HAP-1 (cell line): ENCODE measurements at regions not wholly inside any gene's neighbourhood (a gene's known extent, or its start where the extent isn't known, plus 50 kb on each side); places are given as distances from the start of the nearest gene placed in this dataset.
A peak's percentile ranks its signal among the peaks of the same experiment; 100 is the strongest.

ENCODE experiments used
- DNase-seq, 2 experiments: peaks; one replicate each; pipeline ENCODE4 v3.0.0-alpha.2; 2016 to 2020; ENCODE audit warnings: low spot score in 2 of 2
- H3K27me3 ChIP-seq: fragments of 250-450 bp; sonication (Bioruptor Pico); 2 replicates; pipeline ENCODE4 v1.5.1; 2020; ENCODE audit warnings: low read depth, mild to moderate bottlenecking, moderate library complexity
- H3K36me3 ChIP-seq: fragments of 250-450 bp; sonication (Bioruptor Pico); replicated peaks from 2 replicates; pipeline ENCODE4 v1.5.1; 2020; ENCODE audit warnings: mild to moderate bottlenecking
- H3K4me1 ChIP-seq: fragments of 250-450 bp; sonication (Bioruptor Pico); 2 replicates; pipeline ENCODE4 v1.5.1; 2020; ENCODE audit warnings: mild to moderate bottlenecking
- H3K4me3 ChIP-seq: fragments of 250-450 bp; sonication (Bioruptor Pico); 2 replicates; pipeline ENCODE4 v1.5.1; 2020; ENCODE audit warnings: mild to moderate bottlenecking, moderate library complexity
- H3K9me3 ChIP-seq: fragments of 250-450 bp; sonication (Bioruptor Pico); 2 replicates; pipeline ENCODE4 v1.5.1; 2020; ENCODE audit warnings: mild to moderate bottlenecking, moderate library complexity
- in situ Hi-C: fragments of 300-500 bp; cut with MboI; formaldehyde crosslinking; loops from 3 replicates; pipeline ENCODE4 v1.14.3; 2020; ENCODE audit warnings: low sequenced_read_pairs, inconsistent platforms, mixed read lengths

DNA sequence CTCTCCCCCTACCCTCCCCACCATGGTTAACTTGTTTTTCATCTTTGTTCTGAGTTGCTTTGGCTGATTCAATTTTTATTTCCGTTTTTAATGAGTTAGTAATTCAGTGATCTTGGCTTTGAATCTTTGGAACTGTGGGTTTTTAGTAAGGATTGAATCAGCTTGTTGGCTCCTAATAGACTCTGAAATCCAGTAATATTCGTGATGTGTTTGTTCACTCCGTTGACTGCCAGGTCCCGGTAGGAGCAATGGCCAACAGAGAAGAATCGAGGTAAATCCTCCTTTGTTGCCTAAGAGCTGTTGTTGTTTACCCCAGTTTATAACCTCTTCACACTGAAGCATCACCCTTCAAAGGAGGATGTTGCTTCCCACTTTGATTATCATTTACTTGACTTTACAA lies 92.7 kb downstream of the PCSK1 start:
- no peaks in the 10 kb centered on the region for H3K9me3 ChIP-seq
- H3K4me3 ChIP-seq, result no peak overlapping the region
- H3K27me3 ChIP-seq, result peaks cover 13% of the 10 kb centered on the region
- in situ Hi-C loops, result loop anchor here (10.0 kb wide), 1 partner anchor 264 kb away; no protein-coding TSS in a partner anchor
- H3K36me3 ChIP-seq, result no peaks in the 10 kb centered on the region
- peaks cover 2% of the 10 kb centered on the region; the same call in 1 of the 2 replicates for H3K4me1 ChIP-seq
- DNase-seq, result no peak

DNA sequence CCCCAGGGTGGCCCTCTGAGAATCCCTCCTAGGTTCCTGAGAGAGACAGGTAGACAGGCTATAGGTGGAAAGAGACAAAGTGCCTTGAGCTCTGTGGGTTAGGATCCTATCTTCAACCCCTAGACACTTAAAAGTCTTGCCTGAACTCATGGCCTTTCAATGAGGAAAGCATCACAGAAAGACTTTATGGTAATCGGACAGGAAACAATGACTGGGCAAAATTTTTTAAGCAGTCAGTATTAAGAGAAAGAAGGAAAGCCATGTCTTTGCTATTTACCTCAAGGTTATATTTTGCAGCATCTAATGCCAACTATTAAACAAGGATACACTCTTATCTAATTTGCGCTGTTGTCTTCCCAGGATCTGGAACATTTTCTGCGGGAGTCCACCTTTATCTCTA lies 93.2 kb downstream of the PCSK1 start:
- Histone ChIP-seq H3K4me1 (peaks cover 2% of the 10 kb centered on the region; the same call in 1 of the 2 replicates), H3K36me3 (no peaks in the 10 kb centered on the region), H3K27me3 (peaks cover 13% of the 10 kb centered on the region), H3K4me3 (no peak overlapping the region), H3K9me3 (no peaks in the 10 kb centered on the region)
- in situ Hi-C loops, result loop anchor here (5.0 to 10.0 kb wide), 2 partner anchors 265 to 483 kb away; no protein-coding TSS in a partner anchor
- no peak for DNase-seq

DNA sequence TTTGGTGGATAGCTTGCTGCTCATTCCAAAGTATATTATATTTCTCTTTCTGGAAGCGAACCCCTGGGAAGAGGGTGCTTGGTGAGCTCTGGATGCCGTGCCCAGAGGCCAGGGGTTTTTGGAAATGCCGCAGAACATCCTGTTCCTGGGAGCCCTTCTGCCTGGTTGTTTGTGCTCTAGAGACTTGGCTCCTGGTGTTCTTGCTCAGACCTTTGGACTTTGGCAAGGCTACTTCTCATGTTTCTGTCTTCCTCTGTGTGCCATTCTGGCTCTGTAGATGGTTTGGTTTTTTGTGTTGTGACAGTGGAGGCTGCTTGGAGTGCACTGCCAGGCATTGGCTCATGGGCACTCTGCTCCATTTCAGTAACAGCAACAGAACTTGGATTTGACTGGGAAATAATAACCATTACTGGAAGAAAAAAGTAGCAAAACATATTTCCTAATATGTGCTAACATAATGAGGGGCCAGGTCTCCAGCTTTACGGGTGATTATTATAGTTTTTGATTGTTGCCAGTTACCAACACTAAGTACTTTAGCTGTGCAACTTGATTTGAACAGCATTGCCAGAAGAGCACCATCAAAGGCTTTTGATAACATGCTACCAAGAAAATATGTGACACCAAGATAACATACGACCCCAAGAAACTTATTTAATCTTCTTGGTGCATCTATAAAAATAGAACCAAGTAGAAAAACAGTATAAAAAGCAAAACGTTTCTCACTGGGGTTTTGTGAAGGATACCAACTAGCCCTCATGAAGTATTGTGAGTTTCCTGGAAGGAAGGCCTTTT lies 94.2 kb downstream of the PCSK1 start:
- Histone ChIP-seq H3K36me3 (no peaks in the 10 kb centered on the region), H3K9me3 (no peaks in the 10 kb centered on the region), H3K27me3 (peaks cover 7% of the 10 kb centered on the region; the same call in 1 of the 2 replicates), H3K4me1 (peaks cover 2% of the 10 kb centered on the region; the same call in 1 of the 2 replicates), H3K4me3 (no peak overlapping the region)
- in situ Hi-C loops, result loop anchor here (5.0 kb wide), 1 partner anchor 482 kb away; no protein-coding TSS in a partner anchor
- no peak for DNase-seq

DNA sequence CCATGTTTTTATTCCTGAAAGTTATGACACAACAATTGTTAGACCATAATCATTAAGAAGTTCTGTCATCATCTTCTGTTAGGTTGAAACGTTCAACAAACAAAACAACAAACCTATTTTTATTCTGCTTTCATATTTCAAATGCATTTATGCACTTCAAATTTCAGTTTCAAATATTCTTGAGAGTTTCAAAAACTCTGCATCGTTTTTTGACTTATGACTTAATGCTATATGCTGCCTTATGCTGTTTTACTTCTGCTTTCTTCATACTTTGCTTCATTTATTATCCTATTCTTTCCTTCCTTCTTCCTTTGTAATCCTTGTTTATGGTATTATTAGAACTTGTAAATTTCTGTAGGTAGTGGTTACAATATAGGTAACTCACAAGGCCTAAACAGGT lies 95.0 kb downstream of the PCSK1 start:
- Histone ChIP-seq H3K4me1 (peaks cover 2% of the 10 kb centered on the region; the same call in 1 of the 2 replicates), H3K36me3 (no peaks in the 10 kb centered on the region), H3K4me3 (no peak overlapping the region), H3K27me3 (peaks cover 7% of the 10 kb centered on the region; the same call in 1 of the 2 replicates), H3K9me3 (no peaks in the 10 kb centered on the region)
- in situ Hi-C loops, result loop anchor here (5.0 kb wide), 1 partner anchor 481 kb away; no protein-coding TSS in a partner anchor
- DNase-seq, result no peak

DNA sequence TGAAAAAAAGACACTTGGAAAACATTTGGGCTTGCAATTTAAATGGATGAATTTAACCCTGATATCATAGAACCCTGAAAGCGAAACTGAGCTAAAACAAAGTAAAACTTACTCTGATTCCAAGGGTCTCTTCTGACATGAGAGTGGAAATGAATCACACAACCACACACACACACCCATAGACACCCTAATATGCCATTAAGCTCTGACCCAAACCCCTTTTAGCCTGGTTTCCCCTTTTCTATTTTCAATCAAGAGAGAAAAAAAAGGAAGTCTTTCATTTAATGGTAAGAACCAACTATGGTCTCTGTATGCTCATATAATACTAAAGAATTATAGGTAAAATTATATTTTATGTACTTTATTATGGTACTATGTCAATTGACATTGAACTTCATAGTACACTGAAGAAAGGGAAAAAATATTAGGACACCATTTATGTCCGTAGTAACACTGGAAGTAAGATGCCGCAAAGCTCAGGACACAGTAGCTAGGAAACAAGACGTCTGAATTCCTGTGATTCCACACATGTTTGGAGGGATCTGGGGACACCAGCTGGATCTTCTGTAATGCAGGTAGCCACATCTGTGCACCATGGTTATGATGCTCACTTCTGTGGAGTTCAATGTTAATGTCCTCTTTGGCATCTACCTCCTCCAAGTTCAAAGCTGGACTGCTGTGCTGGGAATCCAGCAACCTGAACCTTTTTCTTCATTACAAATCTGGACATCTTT lies 95.8 kb downstream of the PCSK1 start:
- no peak for DNase-seq
- no peaks in the 10 kb centered on the region for H3K36me3 ChIP-seq
- in situ Hi-C loops, result loop anchor here (5.0 kb wide), 1 partner anchor 480 kb away; no protein-coding TSS in a partner anchor
- H3K4me1 ChIP-seq, result peaks cover 2% of the 10 kb centered on the region; the same call in 1 of the 2 replicates
- H3K4me3 ChIP-seq, result no peak overlapping the region
- H3K9me3 ChIP-seq, result no peaks in the 10 kb centered on the region
- H3K27me3 ChIP-seq, result peaks cover 7% of the 10 kb centered on the region; the same call in 1 of the 2 replicates

DNA sequence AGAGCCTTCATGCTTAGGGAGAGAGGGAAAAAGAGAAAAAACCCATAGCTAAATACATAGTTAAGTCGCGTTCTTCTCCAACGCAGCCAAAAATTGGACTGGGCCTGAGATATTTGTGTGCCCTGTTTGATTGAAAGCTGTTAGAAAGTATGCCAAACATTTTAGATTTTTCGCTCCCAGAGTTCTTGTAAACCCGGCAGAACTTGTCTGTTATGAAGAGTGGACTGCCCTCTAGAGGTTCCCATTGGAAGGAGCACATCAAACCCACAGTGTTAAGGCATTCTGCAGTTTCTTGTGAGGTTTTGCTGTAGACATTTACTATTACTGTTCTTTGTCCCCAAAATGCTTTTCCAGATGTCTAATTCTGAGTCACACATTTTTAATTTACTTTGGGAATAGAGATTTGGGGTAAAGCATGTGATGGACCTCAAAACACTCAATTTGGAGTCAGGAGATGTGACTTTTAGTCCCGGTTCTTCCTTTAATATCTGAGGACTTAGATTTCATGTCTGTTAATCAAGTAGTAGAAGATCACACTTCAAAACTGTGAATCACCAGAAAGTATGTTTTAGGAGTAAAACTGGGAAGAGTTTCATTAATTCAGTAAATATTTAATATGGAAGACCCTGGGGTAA lies 96.6 kb downstream of the PCSK1 start:
- Histone ChIP-seq H3K36me3 (no peaks in the 10 kb centered on the region), H3K9me3 (no peaks in the 10 kb centered on the region), H3K27me3 (peaks cover 7% of the 10 kb centered on the region; the same call in 1 of the 2 replicates), H3K4me1 (peaks cover 2% of the 10 kb centered on the region; the same call in 1 of the 2 replicates), H3K4me3 (no peak overlapping the region)
- in situ Hi-C loops, result loop anchor here (5.0 kb wide), 1 partner anchor 479 kb away; no protein-coding TSS in a partner anchor
- peak; percentile 75 to 82 for DNase-seq

DNA sequence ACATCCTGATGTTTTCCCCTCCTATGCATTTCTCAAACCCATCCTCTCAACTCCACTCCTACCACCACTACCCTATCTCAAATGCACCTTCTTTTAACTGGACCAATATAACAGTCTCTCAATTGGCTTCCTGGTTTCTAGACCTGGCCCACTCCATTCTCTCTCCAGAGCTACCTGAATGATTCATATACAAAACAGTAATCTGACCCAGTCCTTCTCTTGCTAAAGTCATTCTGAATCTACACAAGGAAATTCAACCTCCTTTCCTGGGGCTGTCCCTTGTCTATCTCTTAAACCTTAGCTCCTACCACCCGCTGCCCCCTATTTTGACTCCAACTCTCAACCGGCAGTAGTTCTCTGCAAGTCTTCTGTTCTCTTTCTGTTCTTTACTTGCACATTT lies 97.2 kb downstream of the PCSK1 start:
- Histone ChIP-seq H3K9me3 (no peaks in the 10 kb centered on the region), H3K27me3 (peaks cover 7% of the 10 kb centered on the region; the same call in 1 of the 2 replicates), H3K4me1 (no peaks in the 10 kb centered on the region), H3K4me3 (no peak overlapping the region), H3K36me3 (no peaks in the 10 kb centered on the region)
- DNase-seq, result no peak
- in situ Hi-C loops, result loop anchor here (5.0 kb wide), 1 partner anchor 479 kb away; no protein-coding TSS in a partner anchor

DNA sequence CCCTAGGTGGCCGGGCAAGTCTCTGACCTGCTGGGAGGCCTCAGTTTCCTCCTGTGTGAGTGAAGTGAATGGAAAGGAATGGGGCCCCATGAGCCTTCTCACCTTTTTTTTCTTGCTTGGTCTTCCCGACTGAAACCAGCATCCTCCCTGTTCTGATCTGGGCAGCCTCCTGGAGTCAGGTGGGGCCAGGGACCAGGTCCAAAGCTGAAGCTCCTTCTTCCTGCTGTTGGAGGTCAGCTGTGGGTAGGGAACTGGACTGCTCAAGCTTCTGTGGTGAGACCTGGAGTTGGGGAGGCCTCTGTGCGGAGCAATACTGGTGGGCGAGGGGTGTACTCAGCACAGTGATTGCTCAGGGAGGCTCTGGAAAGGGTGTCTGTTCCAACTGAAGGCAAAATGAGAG lies 99.7 kb downstream of the PCSK1 start:
- Histone ChIP-seq H3K36me3 (no peaks in the 10 kb centered on the region), H3K9me3 (no peaks in the 10 kb centered on the region), H3K4me3 (no peak overlapping the region), H3K4me1 (no peaks in the 10 kb centered on the region), H3K27me3 (peaks cover 7% of the 10 kb centered on the region; the same call in 1 of the 2 replicates)
- in situ Hi-C loops, result no loop called here
- DNase-seq, result no peak

DNA sequence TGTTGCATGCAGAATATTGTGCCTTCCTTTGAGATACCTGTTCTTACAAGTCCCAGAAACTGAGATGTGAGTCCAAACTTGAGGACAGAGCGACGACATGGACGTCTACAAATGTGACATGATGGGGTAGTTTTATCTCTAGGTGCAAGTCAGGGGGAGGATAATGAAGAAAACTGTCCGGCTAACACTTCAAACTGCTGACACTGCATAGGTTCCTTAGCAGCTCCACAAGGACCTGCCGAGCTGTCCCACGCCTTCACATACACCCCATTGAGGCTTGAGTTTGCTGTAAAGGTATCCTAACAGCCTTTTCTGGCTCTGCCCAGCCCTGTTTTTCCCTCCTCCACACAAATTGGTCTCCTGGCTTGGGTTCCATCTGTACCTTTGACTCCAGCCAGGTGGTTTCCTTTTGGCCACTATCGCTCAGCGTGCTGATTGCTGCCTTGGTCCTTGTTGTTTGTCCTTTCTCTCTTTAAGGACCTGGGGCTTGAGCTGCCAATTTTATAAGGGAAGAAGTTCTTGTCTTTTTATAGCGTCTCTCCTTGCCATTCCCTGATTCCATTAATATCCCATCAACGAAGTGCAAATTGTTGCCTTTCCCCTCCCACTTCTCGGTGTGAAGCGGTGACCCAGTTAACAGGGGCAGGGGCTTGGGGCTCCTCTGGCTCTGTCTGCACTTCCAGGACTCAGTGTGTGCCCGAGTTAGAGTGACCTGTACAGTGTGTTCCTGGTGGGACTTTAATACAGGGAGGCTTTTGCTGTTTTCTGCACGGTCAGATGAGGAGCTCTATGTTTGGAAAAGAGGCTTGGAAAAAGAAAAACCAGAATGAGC lies 100.3 kb downstream of the PCSK1 start:
- DNase-seq, result no peak
- no peaks in the 10 kb centered on the region for H3K9me3 ChIP-seq
- H3K27me3 ChIP-seq, result peaks cover 4% of the 10 kb centered on the region; the same call in 1 of the 2 replicates
- H3K4me1 ChIP-seq, result no peaks in the 10 kb centered on the region
- H3K36me3 ChIP-seq, result no peaks in the 10 kb centered on the region
- in situ Hi-C loops, result no loop called here
- no peak overlapping the region for H3K4me3 ChIP-seq

DNA sequence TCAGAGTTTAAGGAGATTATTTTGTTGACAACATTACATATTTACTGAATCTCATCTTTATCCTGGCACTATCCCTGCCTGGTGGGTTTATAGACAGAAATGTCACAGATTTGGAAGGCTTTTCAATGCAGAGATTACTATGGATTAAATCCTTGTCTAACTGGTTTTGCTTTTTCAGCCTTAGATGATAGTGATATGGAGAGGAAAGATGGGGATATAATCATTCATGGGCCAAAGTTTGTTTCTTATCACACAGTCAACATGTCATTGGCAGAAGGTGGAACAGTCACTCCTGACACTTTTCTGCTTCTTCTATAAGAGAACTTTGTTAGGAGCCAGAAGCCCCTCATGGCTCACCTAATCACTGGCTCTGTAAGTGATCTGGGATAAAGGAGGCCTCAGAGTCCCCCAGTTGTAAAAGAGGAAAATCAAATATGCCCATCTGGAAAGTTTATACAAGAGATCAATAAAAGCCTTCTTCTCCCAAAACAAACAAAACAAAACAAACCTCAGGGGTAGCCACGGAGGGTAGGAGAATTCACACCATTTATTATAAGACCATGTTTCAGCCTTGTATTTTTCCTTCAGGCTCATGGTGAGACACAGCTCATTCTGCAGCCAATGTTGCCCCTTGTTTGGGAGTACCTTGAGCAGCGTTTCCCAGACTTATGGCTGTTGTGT lies 101.2 kb downstream of the PCSK1 start:
- no peaks in the 10 kb centered on the region for H3K27me3 ChIP-seq
- in situ Hi-C loops, result no loop called here
- H3K9me3 ChIP-seq, result no peaks in the 10 kb centered on the region
- no peak for DNase-seq
- H3K36me3 ChIP-seq, result no peaks in the 10 kb centered on the region
- H3K4me1 ChIP-seq, result no peaks in the 10 kb centered on the region
- H3K4me3 ChIP-seq, result no peak overlapping the region

DNA sequence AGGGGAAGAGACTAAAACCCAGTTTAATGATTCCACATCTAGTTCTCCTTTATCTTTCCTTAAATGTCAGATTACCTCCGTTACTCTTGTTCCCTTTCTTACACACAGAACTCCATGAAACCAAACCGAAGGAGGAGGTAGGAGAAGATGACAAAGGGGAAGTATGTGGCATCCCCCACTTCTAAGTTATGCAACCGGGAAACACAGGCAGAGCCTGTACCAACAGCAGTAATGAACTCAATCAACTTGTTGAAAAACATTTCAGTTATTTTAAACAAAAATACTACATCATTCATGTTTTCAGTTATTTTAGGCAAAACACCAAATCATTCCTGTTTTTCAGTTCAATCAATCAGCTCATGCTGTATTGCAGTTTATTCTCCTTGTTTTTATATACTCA lies 101.8 kb downstream of the PCSK1 start:
- Histone ChIP-seq H3K4me1 (no peaks in the 10 kb centered on the region), H3K4me3 (no peak overlapping the region)
- in situ Hi-C loops, result no loop called here

DNA sequence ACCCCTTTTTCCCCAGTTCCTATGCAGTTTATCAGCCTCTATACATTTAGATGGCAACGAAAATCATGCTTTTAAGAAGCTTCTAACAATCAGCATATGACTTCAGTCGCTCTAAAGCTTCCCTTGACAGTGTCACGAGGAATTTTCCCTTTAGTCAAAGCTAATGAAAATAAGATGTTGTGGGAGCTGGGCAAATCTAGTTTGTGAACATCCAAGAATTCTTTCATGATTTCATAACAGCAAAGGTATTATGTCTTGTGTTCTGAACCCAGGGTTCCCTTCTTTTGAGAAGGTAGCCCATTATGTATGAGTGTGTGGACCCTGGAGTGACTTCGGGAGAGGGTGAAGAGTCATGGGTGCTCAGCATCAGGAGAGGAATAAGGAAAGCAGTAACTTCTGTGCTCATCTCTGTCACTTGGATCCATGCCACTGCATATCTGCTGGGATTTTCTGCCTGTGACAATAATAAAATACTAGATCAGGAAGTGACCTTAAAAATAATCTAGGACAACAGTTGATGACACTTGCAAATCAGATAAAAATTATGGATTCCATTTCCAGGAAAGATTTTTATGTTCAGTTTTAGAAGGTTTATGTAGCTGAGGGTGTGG lies 102.4 kb downstream of the PCSK1 start:
- H3K9me3 ChIP-seq, result no peaks in the 10 kb centered on the region
- H3K4me3 ChIP-seq, result no peak overlapping the region
- DNase-seq, result no peak
- no peaks in the 10 kb centered on the region for H3K4me1 ChIP-seq
- H3K36me3 ChIP-seq, result no peaks in the 10 kb centered on the region
- in situ Hi-C loops, result no loop called here
- H3K27me3 ChIP-seq, result no peaks in the 10 kb centered on the region

More for the DNA sequence above, 101.8 kb downstream of the PCSK1 start:
- no peaks in the 10 kb centered on the region for H3K9me3 ChIP-seq
- no peaks in the 10 kb centered on the region for H3K27me3 ChIP-seq
- DNase-seq, result no peak
- no peaks in the 10 kb centered on the region for H3K36me3 ChIP-seq
